Keratinocyte (primary cell): ENCODE measurements at regions not wholly inside any gene's neighbourhood (a gene's known extent, or its start where the extent isn't known, plus 50 kb on each side); places are given as distances from the start of the nearest gene placed in this dataset.

ENCODE experiments used
- DNase-seq: peaks from one replicate; pipeline ENCODE4 v3.0.0-alpha.2; 2011; ENCODE audit warnings: low read depth, missing footprints, low spot score
- FAIRE-seq: peaks from 2 replicates; lab custom pipeline; 2011; peaks lifted over from hg19 to GRCh38; lab: Jason Lieb, UNC
- H2AFZ ChIP-seq: 2 replicates; pipeline ENCODE4 v1.6.0; 2012; ENCODE audit warnings: low read length, control low read depth, inconsistent platforms; ENCODE audit not compliant: control insufficient read depth
- H3K27ac ChIP-seq: 2 replicates; pipeline ENCODE4 v1.5.1; 2011; ENCODE audit warnings: low read length; ENCODE audit not compliant: control insufficient read depth, insufficient read depth
- H3K27me3 ChIP-seq: 3 replicates; pipeline ENCODE4 v1.6.0; 2011; ENCODE audit warnings: low read length; ENCODE audit not compliant: control insufficient read depth, insufficient read depth; ENCODE audit errors: extremely low read depth
- H3K36me3 ChIP-seq, 2 experiments: 2 replicates in 1 of 2; 3 replicates in 1 of 2; pipeline ENCODE4 v1.5.1; 2011; ENCODE audit warnings: low read length in 2 of 2, mild to moderate bottlenecking in 1 of 2; ENCODE audit not compliant: control insufficient read depth in 2 of 2, insufficient read depth in 2 of 2; ENCODE audit errors: extremely low read depth in 1 of 2
- H3K4me1 ChIP-seq: 3 replicates; pipeline ENCODE4 v1.5.1; 2011; ENCODE audit warnings: low read length; ENCODE audit not compliant: control insufficient read depth, insufficient read depth; ENCODE audit errors: extremely low read depth
- H3K4me2 ChIP-seq: 3 replicates; pipeline ENCODE4 v1.6.0; 2011; ENCODE audit warnings: low read depth, low read length; ENCODE audit not compliant: control insufficient read depth, insufficient read depth; ENCODE audit errors: extremely low read depth
- H3K4me3 ChIP-seq, 3 experiments: fragments of 200-600 bp in 1 of 3; sonication (generic) in 1 of 3; 2 replicates in 2 of 3; 3 replicates in 1 of 3; pipeline ENCODE4 v1.5.1; 2011 to 2016; ENCODE audit warnings: low read length in 3 of 3, mild to moderate bottlenecking in 3 of 3, control low read depth in 2 of 3, inconsistent platforms in 1 of 3, low read depth in 1 of 3, mixed read lengths in 1 of 3, mixed run types in 1 of 3, moderate library complexity in 1 of 3; ENCODE audit not compliant: control insufficient read depth in 2 of 3, insufficient read depth in 2 of 3; ENCODE audit errors: extremely low read depth in 1 of 3
- H3K79me2 ChIP-seq: 2 replicates; pipeline ENCODE4 v1.6.0; 2012; ENCODE audit warnings: low read length; ENCODE audit not compliant: control insufficient read depth, insufficient read depth
- H3K9ac ChIP-seq: 3 replicates; pipeline ENCODE4 v1.6.0; 2011; ENCODE audit warnings: low read length; ENCODE audit not compliant: control insufficient read depth, insufficient read depth; ENCODE audit errors: extremely low read depth
- H3K9me1 ChIP-seq: 3 replicates; pipeline ENCODE4 v1.6.0; 2011; ENCODE audit warnings: low read length; ENCODE audit not compliant: control insufficient read depth, insufficient read depth; ENCODE audit errors: extremely low read depth
- H3K9me3 ChIP-seq: 2 replicates; pipeline ENCODE4 v1.5.1; 2012; ENCODE audit warnings: low read depth, low read length; ENCODE audit not compliant: control insufficient read depth
- H4K20me1 ChIP-seq: 3 replicates; pipeline ENCODE4 v1.6.0; 2011; ENCODE audit warnings: low read length; ENCODE audit not compliant: control insufficient read depth, insufficient read depth; ENCODE audit errors: extremely low read depth
- EZH2 ChIP-seq: IDR thresholded peaks from one replicate; pipeline ENCODE4 v1.6.1; 2012; ENCODE audit warnings: inconsistent platforms, mild to moderate bottlenecking, low read length, moderate library complexity
- dilution Hi-C: fragments of 300-500 bp; cut with MboI; formaldehyde crosslinking; loops from one replicate; pipeline ENCODE4 v1.7.0; 2020; ENCODE audit warnings: low sequenced_read_pairs; ENCODE audit not compliant: extremely low pct_ligation_motif_present
- TF ChIP-seq, protein P1 (sequence below), 3 experiments: IDR thresholded peaks in 1 of 3; conservative IDR thresholded peaks in 1 of 3; optimal IDR thresholded peaks in 1 of 3; 2 replicates in 2 of 3; 3 replicates in 1 of 3; pipeline versions ENCODE3 to v1.5.1; 2011; ENCODE audit warnings: low read length in 3 of 3, mild to moderate bottlenecking in 3 of 3, moderate library complexity in 2 of 3, control low read depth in 1 of 3, inconsistent platforms in 1 of 3; ENCODE audit not compliant: insufficient read depth in 2 of 3; ENCODE audit errors: extremely low read depth in 1 of 3

DNA sequence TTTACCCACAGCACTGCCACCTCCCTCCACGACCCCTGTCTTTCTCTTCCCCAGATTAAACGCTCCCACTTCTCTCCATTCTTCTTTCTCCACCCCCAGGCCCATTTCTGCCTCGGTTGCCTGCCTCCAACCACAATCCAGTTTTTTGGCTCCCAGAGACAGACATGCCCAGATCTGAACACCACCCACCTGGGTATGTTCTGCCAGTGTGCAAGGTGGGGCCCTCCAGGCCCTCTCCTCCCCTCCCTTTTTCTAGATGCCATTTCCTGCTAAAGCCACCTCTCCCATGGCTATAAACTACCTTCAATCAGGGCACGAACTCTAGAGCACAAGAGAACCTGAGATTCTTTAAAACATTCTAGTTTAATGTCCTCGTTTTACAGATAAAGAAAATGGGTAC is 63.3 kb downstream of the IRF2BPL start:
- Histone ChIP-seq H2AFZ (peak overlapping the region; percentile 44), H3K79me2 (no peaks in the 10 kb centered on the region), H3K27me3 (no peaks in the 10 kb centered on the region), H3K9me1 (peaks cover 3% of the 10 kb centered on the region), H3K36me3 (no peaks in the 10 kb centered on the region), H3K9ac (no peak overlapping the region), H3K4me1 (peaks cover 33% of the 10 kb centered on the region), H3K9me3 (no peaks in the 10 kb centered on the region), H3K27ac (no peak overlapping the region), H3K4me2 (peak overlapping the region; percentile 22), H4K20me1 (no peaks in the 10 kb centered on the region), H3K4me3 (no peak overlapping the region)
- dilution Hi-C loops = no loop called here
- TF ChIP-seq, protein P1, sequence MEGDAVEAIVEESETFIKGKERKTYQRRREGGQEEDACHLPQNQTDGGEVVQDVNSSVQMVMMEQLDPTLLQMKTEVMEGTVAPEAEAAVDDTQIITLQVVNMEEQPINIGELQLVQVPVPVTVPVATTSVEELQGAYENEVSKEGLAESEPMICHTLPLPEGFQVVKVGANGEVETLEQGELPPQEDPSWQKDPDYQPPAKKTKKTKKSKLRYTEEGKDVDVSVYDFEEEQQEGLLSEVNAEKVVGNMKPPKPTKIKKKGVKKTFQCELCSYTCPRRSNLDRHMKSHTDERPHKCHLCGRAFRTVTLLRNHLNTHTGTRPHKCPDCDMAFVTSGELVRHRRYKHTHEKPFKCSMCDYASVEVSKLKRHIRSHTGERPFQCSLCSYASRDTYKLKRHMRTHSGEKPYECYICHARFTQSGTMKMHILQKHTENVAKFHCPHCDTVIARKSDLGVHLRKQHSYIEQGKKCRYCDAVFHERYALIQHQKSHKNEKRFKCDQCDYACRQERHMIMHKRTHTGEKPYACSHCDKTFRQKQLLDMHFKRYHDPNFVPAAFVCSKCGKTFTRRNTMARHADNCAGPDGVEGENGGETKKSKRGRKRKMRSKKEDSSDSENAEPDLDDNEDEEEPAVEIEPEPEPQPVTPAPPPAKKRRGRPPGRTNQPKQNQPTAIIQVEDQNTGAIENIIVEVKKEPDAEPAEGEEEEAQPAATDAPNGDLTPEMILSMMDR (optimal IDR thresholded peaks at IDR 0.05 in 1 of 3, IDR thresholded peaks at IDR 0.05 in 1 of 3, conservative IDR thresholded peaks at IDR 0.05 in 1 of 3; ENCODE audit: extremely low read depth in 1 of 3, insufficient read depth in 2 of 3, low read length in 3 of 3) = no peak
- no peak for TF ChIP-seq EZH2
- FAIRE-seq (no peak), DNase-seq (no peak)

DNA sequence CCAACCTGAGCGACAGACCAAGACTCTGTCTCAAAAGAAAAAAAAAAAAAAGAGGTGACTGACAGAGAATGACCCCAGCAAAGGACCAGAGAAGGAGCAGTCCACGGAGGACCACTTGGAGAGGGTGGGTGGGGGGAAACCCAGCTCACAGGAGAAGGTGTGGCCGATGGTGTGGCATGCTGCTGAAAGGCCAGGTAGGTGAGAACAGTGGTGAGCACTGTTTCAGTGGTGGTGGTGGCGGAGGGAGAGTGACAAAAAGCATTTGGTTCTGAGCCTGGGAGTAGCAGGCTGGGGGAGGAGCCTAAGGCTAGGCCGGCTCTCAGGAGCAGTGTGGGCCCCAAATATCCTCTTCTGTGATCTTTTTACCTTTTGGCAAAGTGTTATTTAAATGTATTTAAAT is 63.8 kb downstream of the IRF2BPL start:
- Histone ChIP-seq H3K4me1 (peaks cover 33% of the 10 kb centered on the region), H3K4me2 (no peak overlapping the region), H2AFZ (no peak overlapping the region), H3K9ac (peak overlapping the region; percentile 3), H3K79me2 (no peaks in the 10 kb centered on the region), H3K9me1 (peaks cover 3% of the 10 kb centered on the region), H4K20me1 (no peaks in the 10 kb centered on the region), H3K36me3 (no peaks in the 10 kb centered on the region), H3K9me3 (no peaks in the 10 kb centered on the region), H3K27me3 (no peaks in the 10 kb centered on the region), H3K27ac (no peak overlapping the region), H3K4me3 (no peak overlapping the region)
- DNase-seq (no peak), FAIRE-seq (no peak)
- no peak for TF ChIP-seq EZH2
- TF ChIP-seq, protein P1 (optimal IDR thresholded peaks at IDR 0.05 in 1 of 3, IDR thresholded peaks at IDR 0.05 in 1 of 3, conservative IDR thresholded peaks at IDR 0.05 in 1 of 3; ENCODE audit: extremely low read depth in 1 of 3, insufficient read depth in 2 of 3, low read length in 3 of 3) = no peak
- dilution Hi-C loops = no loop called here
